SK-N-SH (cell line): ENCODE measurements at regions not wholly inside any gene's neighbourhood (a gene's known extent, or its start where the extent isn't known, plus 50 kb on each side); places are given as distances from the start of the nearest gene placed in this dataset.

ENCODE experiments used
- CTCF ChIA-PET: fragments of 300-600, 350-600 bp; formaldehyde crosslinking; extraction: SDS; loops from one replicate; lab custom pipeline; 2021; lab: Yijun Ruan, JAX
- POLR2A ChIA-PET: fragments of 350-600 bp; sonication (Branson Sonifier 250); formaldehyde crosslinking; extraction: SDS; loops from one replicate; lab custom pipeline; 2020; ENCODE audit warnings: antibody characterized with exemption, inconsistent platforms; lab: Yijun Ruan, JAX
- DNase-seq: peaks from one replicate; pipeline ENCODE4 v3.0.0; 2012
- H2AFZ ChIP-seq: fragments of 200-600 bp; sonication (generic); 2 replicates; pipeline ENCODE4 v1.8.1; 2016; ENCODE audit warnings: antibody characterized with exemption, mild to moderate bottlenecking, low read depth
- H3F3A ChIP-seq: fragments of 200-600 bp; sonication (generic); replicated peaks from 2 replicates; pipeline ENCODE3; 2016; ENCODE audit warnings: antibody characterized with exemption, mild to moderate bottlenecking; ENCODE audit not compliant: insufficient read depth
- H3K27ac ChIP-seq, 2 experiments: fragments of 200-500 bp in 1 of 2; fragments of 200-600 bp in 1 of 2; sonication (Bioruptor generic) in 1 of 2; sonication (generic), shearing (Covaris generic) in 1 of 2; 2 replicates each; pipeline versions ENCODE4 v1.5.1 to v1.6.1; 2014 to 2016; ENCODE audit warnings: low read depth in 2 of 2, inconsistent platforms in 1 of 2, low read length in 1 of 2, mild to moderate bottlenecking in 1 of 2, mixed read lengths in 1 of 2
- H3K27me3 ChIP-seq: fragments of 200-600 bp; sonication (generic), shearing (Covaris generic); 2 replicates; pipeline ENCODE4 v1.6.1; 2016; ENCODE audit warnings: mixed run types; ENCODE audit not compliant: insufficient read depth
- H3K36me3 ChIP-seq, 2 experiments: fragments of 200-500 bp in 1 of 2; fragments of 200-600 bp in 1 of 2; sonication (Bioruptor generic) in 1 of 2; sonication (generic) in 1 of 2; replicated peaks in 1 of 2; 2 replicates each; pipeline versions ENCODE3 to v1.5.1; 2014 to 2016; ENCODE audit warnings: low read length in 1 of 2, mild to moderate bottlenecking in 1 of 2; ENCODE audit not compliant: insufficient read depth in 2 of 2, control insufficient read depth in 1 of 2
- H3K4me1 ChIP-seq, 2 experiments: fragments of 200-500 bp in 1 of 2; fragments of 200-600 bp in 1 of 2; sonication (Bioruptor generic) in 1 of 2; sonication (generic), shearing (Covaris generic) in 1 of 2; 2 replicates each; pipeline versions ENCODE4 v1.5.1 to v1.6.1; 2014 to 2016; ENCODE audit warnings: low read depth in 1 of 2, low read length in 1 of 2, mixed run types in 1 of 2; ENCODE audit not compliant: insufficient read depth in 2 of 2, control insufficient read depth in 1 of 2
- H3K4me2 ChIP-seq: fragments of 200-600 bp; sonication (generic), shearing (Covaris generic); 2 replicates; pipeline ENCODE4 v1.6.1; 2017; ENCODE audit warnings: mixed run types
- H3K4me3 ChIP-seq, 2 experiments: fragments of 200-500 bp in 1 of 2; fragments of 200-600 bp in 1 of 2; sonication (Bioruptor generic) in 1 of 2; sonication (generic), shearing (Covaris generic) in 1 of 2; 2 replicates each; pipeline versions ENCODE4 v1.5.1 to v1.8.1; 2014 to 2016; ENCODE audit warnings: low read depth in 2 of 2, inconsistent platforms in 1 of 2, low read length in 1 of 2, mild to moderate bottlenecking in 1 of 2, mixed read lengths in 1 of 2, moderate library complexity in 1 of 2
- H3K79me2 ChIP-seq: fragments of 200-600 bp; sonication (generic); 2 replicates; pipeline ENCODE4 v1.8.1; 2017; ENCODE audit warnings: mild to moderate bottlenecking; ENCODE audit not compliant: insufficient read depth
- H3K9ac ChIP-seq: fragments of 200-600 bp; sonication (generic); 2 replicates; pipeline ENCODE4 v1.6.1; 2017; ENCODE audit warnings: mixed run types
- H3K9me2 ChIP-seq: fragments of 200-600 bp; sonication (generic); 2 replicates; pipeline ENCODE4 v1.6.1; 2017; ENCODE audit warnings: mixed run types
- H3K9me3 ChIP-seq: fragments of 200-600 bp; sonication (generic); 2 replicates; pipeline ENCODE4 v1.6.1; 2017; ENCODE audit warnings: mixed run types, mild to moderate bottlenecking, moderate library complexity
- H4K20me1 ChIP-seq: fragments of 200-600 bp; sonication (generic); 2 replicates; pipeline ENCODE4 v1.6.1; 2017; ENCODE audit warnings: mild to moderate bottlenecking, mixed run types; ENCODE audit not compliant: insufficient read depth
- FOSL2 ChIP-seq: IDR thresholded peaks from 2 replicates; pipeline ENCODE4 v1.4.0; 2012; ENCODE audit warnings: low read depth, mild to moderate bottlenecking, moderate library complexity, borderline replicate concordance
- FOXJ3 ChIP-seq: sonication (generic); formaldehyde crosslinking; IDR thresholded peaks from 2 replicates; pipeline ENCODE4 v1.5.1; 2020; ENCODE audit warnings: mild to moderate bottlenecking, missing genetic modification reagents
- GATA2 ChIP-seq: sonication (generic); formaldehyde crosslinking; IDR thresholded peaks from 2 replicates; pipeline ENCODE4 v1.5.0; 2020; ENCODE audit warnings: mild to moderate bottlenecking, missing genetic modification reagents
- JUND ChIP-seq: IDR thresholded peaks from 2 replicates; pipeline ENCODE4 v1.4.0; 2012
- MEF2A ChIP-seq: IDR thresholded peaks from 2 replicates; pipeline ENCODE4 v1.4.0; 2012; ENCODE audit warnings: low read depth, borderline replicate concordance
- MXI1 ChIP-seq: IDR thresholded peaks from 2 replicates; pipeline ENCODE4 v1.6.1; 2012; ENCODE audit warnings: mild to moderate bottlenecking, low read depth, low read length, improper control_type of control experiment
- RAD21 ChIP-seq: IDR thresholded peaks from 2 replicates; pipeline ENCODE4 v1.6.1; 2012; ENCODE audit warnings: mild to moderate bottlenecking, low read length
- RCOR1 ChIP-seq: fragments of 150-350 bp; IDR thresholded peaks from 2 replicates; pipeline ENCODE4 v1.6.1; 2017; ENCODE audit warnings: antibody characterized with exemption, low read length
- RFX5 ChIP-seq: IDR thresholded peaks from 2 replicates; pipeline ENCODE4 v1.6.1; 2012; ENCODE audit warnings: mild to moderate bottlenecking, improper control_type of control experiment, low read length
- RXRA ChIP-seq: IDR thresholded peaks from 2 replicates; pipeline ENCODE4 v1.4.0; 2012; ENCODE audit warnings: low read depth, mild to moderate bottlenecking, borderline replicate concordance
- SMC3 ChIP-seq: IDR thresholded peaks from 2 replicates; pipeline ENCODE4 v1.6.1; 2012; ENCODE audit warnings: low read depth, low read length, improper control_type of control experiment
- TAF1 ChIP-seq: IDR thresholded peaks from 2 replicates; pipeline ENCODE4 v1.6.1; 2012; ENCODE audit warnings: low read depth, mild to moderate bottlenecking, low read length, moderate library complexity, borderline replicate concordance
- USF1 ChIP-seq: IDR thresholded peaks from 2 replicates; pipeline ENCODE4 v1.4.0; 2012; ENCODE audit warnings: low read depth, borderline replicate concordance
- USF2 ChIP-seq: fragments of 150-350 bp; IDR thresholded peaks from 2 replicates; pipeline ENCODE4 v1.6.1; 2017; ENCODE audit warnings: antibody characterized with exemption, low read length, low read depth, borderline replicate concordance
- WGBS: methylation state at CpG from one replicate; pipeline ENCODE4 v1.1.6; 2017; ENCODE audit warnings: low lambda C conversion rate; 5-methylcytosine and 5-hydroxymethylcytosine counted together
- TF ChIP-seq, protein P1 (sequence below): IDR thresholded peaks from 2 replicates; pipeline ENCODE4 v1.4.0; 2012; ENCODE audit warnings: low read depth, borderline replicate concordance

- Histone ChIP-seq H3F3A (no peaks in the 10 kb centered on the region), H2AFZ (no peak overlapping the region), H3K4me1 (no peaks in the 10 kb centered on the region), H3K9me3 (no peaks in the 10 kb centered on the region), H3K4me2 (no peak overlapping the region), H3K9ac (no peak overlapping the region), H3K9me2 (no peaks in the 10 kb centered on the region), H3K27me3 (no peaks in the 10 kb centered on the region), H3K4me3 (no peak overlapping the region), H4K20me1 (no peaks in the 10 kb centered on the region), H3K27ac (no peak overlapping the region), H3K79me2 (no peaks in the 10 kb centered on the region), H3K36me3 (no peaks in the 10 kb centered on the region)
- TF ChIP-seq TAF1 (no peak), RCOR1 (no peak), SMC3 (no peak), MEF2A (no peak)
- no peak for DNase-seq
- CTCF ChIA-PET: no interaction called here
- 30% methylated on average over 2 of the region's 2 CpGs for WGBS
- POLR2A ChIA-PET: no interaction called here
These were observed 719.6 kb downstream of the DOK5 start for GRCh38 chr20:55194947-55195346.

DNA sequence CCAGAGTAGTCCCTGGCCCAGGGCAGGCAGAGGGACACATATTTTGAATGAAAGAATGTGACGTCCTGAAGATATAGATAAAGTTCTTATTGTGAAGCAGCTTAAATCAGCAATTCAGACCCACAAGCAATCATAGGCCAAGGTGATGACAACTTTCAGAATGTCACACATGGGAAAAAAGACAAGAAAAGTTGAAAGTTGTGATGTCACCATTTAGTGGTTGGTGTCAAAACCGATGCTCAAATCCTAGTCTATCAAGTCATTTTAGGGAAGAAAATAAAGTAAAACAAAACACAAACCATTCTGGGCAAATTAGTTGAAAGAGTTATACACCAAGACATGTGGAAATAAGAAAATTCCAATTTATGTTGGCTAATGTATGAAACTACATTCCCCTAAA is 710.8 kb downstream of the DOK5 start:
- Histone ChIP-seq H3K4me2 (no peak overlapping the region), H3K9ac (no peak overlapping the region), H3K9me2 (no peaks in the 10 kb centered on the region), H4K20me1 (no peaks in the 10 kb centered on the region), H3K27ac (no peak overlapping the region), H3K9me3 (no peaks in the 10 kb centered on the region), H3K4me1 (no peaks in the 10 kb centered on the region), H3K36me3 (no peaks in the 10 kb centered on the region), H3F3A (no peaks in the 10 kb centered on the region), H3K27me3 (no peaks in the 10 kb centered on the region), H3K4me3 (no peak overlapping the region), H3K79me2 (no peaks in the 10 kb centered on the region), H2AFZ (no peak overlapping the region)
- WGBS: 13% methylated on average over 2 of the region's 2 CpGs
- TF ChIP-seq GATA2 (CRISPR knock-in tag) (no peak), RFX5 (no peak), FOXJ3 (CRISPR knock-in tag) (no peak), JUND (no peak), RCOR1 (no peak), FOSL2 (no peak), RAD21 (no peak), SMC3 (no peak), USF1 (no peak), TAF1 (no peak), RXRA (no peak), MXI1 (no peak), USF2 (no peak)
- TF ChIP-seq, protein P1, sequence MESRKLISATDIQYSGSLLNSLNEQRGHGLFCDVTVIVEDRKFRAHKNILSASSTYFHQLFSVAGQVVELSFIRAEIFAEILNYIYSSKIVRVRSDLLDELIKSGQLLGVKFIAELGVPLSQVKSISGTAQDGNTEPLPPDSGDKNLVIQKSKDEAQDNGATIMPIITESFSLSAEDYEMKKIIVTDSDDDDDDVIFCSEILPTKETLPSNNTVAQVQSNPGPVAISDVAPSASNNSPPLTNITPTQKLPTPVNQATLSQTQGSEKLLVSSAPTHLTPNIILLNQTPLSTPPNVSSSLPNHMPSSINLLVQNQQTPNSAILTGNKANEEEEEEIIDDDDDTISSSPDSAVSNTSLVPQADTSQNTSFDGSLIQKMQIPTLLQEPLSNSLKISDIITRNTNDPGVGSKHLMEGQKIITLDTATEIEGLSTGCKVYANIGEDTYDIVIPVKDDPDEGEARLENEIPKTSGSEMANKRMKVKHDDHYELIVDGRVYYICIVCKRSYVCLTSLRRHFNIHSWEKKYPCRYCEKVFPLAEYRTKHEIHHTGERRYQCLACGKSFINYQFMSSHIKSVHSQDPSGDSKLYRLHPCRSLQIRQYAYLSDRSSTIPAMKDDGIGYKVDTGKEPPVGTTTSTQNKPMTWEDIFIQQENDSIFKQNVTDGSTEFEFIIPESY: no peak
- no peak for DNase-seq
- CTCF ChIA-PET: no interaction called here
- POLR2A ChIA-PET: no interaction called here
